Activated CD4-positive, alpha-beta T cell treated with anti-CD3 and anti-CD28 coated beads for 1 hour (primary cell): ENCODE measurements at regions not wholly inside any gene's neighbourhood (a gene's known extent, or its start where the extent isn't known, plus 50 kb on each side); places are given as distances from the start of the nearest gene placed in this dataset.
"Not testable (repeated sequence)": the region's sequence is repeated elsewhere in the genome, so short reads cannot be mapped to it uniquely, and the experiment has no call there.

Source experiments
- DNase-seq: peaks from one replicate; pipeline ENCODE4 v3.0.0-alpha.2; 2020

GRCh38 chr10:32140403-32140802, 84.2 kb upstream of the KIF5B start:
- no peak for DNase-seq

- DNase-seq, result no peak
These were observed 83.2 kb upstream of the KIF5B start for GRCh38 chr10:32139223-32140073.

- DNase-seq, result not testable (repeated sequence)
These were observed 80.7 kb upstream of the KIF5B start for GRCh38 chr10:32136927-32137326.

GRCh38 chr10:32135796-32136195, 79.6 kb upstream of the KIF5B start:
- not testable (repeated sequence) for DNase-seq

- DNase-seq, result no peak
These were observed 76.2 kb upstream of the KIF5B start for GRCh38 chr10:32132357-32132946.

- no peak for DNase-seq
These were observed 75.2 kb upstream of the KIF5B start for GRCh38 chr10:32131388-32131787.

- no peak for DNase-seq
These were observed 74.6 kb upstream of the KIF5B start for GRCh38 chr10:32130788-32131187.

- DNase-seq, result no peak
These were observed 68.8 kb upstream of the KIF5B start for GRCh38 chr10:32125023-32125422.

- no peak for DNase-seq
These were observed 66.8 kb upstream of the KIF5B start for GRCh38 chr10:32123021-32123420.

GRCh38 chr10:32121648-32122047, 65.4 kb upstream of the KIF5B start:
- no peak for DNase-seq

GRCh38 chr10:32120147-32120546, 63.9 kb upstream of the KIF5B start:
- no peak for DNase-seq

GRCh38 chr10:32114508-32114907, 58.3 kb upstream of the KIF5B start:
- DNase-seq, result no peak

GRCh38 chr10:32112055-32112454, 55.8 kb upstream of the KIF5B start:
- DNase-seq, result no peak

GRCh38 chr10:32111585-32111984, 55.4 kb upstream of the KIF5B start:
- DNase-seq, result no peak

- DNase-seq, result no peak
These were observed 54.6 kb upstream of the KIF5B start for GRCh38 chr10:32110790-32111189.

- no peak for DNase-seq
These were observed 53.4 kb upstream of the KIF5B start for GRCh38 chr10:32109603-32110002.
